HG03064 (cell line): ENCODE measurements at regions not wholly inside any gene's neighbourhood (a gene's known extent, or its start where the extent isn't known, plus 50 kb on each side); places are given as distances from the start of the nearest gene placed in this dataset.
"Not testable (repeated sequence)": the region's sequence is repeated elsewhere in the genome, so short reads cannot be mapped to it uniquely, and the experiment has no call there.

Source experiments
- ATAC-seq: cut with Tn5 transposase; IDR thresholded peaks from one replicate; pipeline ENCODE4 v1.9.1; 2021; ENCODE audit warnings: low read depth; ENCODE audit not compliant: unreplicated experiment

- not testable (repeated sequence) for ATAC-seq
Measured at GRCh38 chr17:445839-446238, 93.2 kb upstream of the RPH3AL start, which contains the start of gene RFLNB. RFLNB (minus strand) TSS chr17:445939.

- ATAC-seq, result no peak
Measured at GRCh38 chr17:444879-445454, 92.4 kb upstream of the RPH3AL start.

- no peak for ATAC-seq
Measured at GRCh38 chr17:443109-443508, 90.5 kb upstream of the RPH3AL start.

DNA sequence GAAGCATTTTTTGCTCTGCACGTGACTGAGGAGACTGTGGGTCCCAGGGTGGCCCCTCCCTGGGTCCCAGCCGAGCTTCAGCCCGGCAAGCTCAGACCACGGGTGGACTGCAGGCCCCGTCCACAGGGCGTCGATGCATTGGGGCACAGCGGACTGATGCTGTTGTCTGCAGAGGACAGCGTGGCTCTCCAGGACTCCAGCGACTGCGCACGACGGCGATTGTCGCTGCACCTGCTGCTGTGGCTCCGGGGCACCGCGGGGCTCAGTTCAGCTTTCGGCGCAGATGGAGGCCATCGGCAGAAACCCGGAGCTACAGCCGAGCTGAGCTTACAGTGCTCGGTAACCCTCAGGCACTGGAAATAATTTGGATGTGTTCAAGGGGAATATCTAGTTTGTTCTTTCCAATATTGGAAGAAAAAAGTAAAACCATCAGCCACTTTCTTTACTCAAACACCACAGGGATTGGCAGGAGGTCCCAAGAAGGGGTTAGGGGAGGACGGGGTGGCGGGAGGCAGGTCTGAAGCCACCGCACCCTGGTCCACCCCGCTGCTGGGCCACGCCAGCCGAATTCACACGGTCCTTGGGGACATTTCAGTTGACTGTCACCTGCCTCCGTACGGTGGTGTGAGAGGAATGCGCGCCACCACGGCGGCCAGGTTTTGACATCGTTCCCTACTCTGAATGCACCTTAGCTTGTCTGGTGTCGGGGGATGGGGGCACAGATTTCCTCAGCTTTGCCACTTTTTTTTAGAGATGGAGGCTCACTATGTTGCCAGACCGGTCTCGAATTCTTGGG is 88.7 kb upstream of the RPH3AL start:
- ATAC-seq, result no peak

DNA sequence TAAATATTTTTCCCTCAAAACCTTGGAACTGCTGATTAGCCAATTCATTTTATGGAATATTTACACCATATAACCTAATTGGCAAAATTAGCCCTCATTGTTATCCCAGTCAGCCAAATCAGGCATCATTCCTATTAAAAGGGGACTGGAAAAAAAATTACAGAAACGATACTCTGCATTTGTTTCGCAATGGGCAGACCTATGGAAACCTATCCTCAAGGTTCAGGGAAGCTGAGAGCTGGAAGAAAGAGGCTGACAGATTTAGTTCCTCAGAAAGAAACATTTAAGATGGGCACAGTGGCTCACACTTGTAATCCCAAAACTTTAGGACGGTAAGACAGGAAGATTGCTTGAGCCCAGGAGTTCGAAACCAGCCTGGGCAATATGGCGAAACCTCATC is 85.6 kb upstream of the RPH3AL start:
- no peak for ATAC-seq

GRCh38 chr17:437545-437944 is 84.9 kb upstream of the RPH3AL start:
- ATAC-seq, result no peak

DNA sequence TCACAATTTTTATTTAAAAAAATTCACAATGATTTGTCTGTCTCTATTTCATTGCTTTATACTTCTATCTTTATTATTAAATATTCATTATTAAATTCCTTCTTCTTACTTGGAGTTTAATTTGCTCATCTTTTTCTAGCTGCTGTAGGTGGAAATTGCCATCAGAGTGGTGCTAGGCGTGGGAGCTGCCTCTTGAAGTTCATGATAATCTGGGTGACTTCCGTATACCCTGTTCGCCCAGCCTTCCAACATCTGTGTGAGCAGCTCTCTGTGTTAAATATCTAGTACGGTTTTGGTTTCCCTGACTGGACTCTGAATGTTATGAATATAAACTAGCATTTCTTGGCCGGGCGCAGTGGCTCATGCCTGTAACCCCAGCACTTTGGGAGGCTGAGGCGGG is 84.0 kb upstream of the RPH3AL start:
- no peak for ATAC-seq

DNA sequence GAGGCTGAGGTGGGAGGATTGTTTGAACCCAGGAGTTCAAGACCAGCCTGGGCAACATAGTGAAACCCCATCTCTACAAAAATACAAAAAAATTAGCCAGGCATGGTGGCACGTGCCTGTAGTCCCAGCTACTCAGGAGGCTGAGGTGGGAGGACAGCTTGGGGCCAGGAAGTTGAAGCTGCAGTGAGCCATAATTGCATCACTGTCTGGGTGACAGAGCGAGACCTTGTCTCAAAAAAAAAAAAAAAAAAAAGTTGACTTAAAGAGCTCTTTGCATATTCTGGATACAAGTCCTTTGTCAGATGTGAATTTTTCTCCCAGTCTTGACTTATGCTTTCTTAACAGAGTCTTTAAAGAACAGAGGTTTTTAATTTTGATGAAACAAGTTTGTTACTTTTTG is 79.9 kb upstream of the RPH3AL start:
- ATAC-seq, result not testable (repeated sequence)

GRCh38 chr17:431494-431893 is 78.9 kb upstream of the RPH3AL start:
- no peak for ATAC-seq

DNA sequence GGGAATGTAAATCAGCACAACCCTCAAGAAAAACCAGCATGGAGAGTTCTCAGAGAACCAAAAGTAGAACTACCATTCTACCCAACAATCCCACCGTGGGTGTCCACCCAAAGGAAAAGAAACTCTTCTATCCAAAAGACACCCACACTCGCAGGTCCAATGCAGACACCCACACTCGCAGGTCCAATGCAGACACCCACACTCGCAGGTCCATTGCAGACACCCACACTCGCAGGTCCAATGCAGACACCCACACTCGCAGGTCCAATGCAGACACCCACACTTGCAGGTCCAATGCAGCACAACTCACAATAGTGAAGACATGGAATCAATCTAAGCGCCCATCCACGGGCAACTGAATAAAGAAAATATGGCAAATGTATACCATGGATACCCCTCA is 77.0 kb upstream of the RPH3AL start:
- no peak for ATAC-seq

- ATAC-seq, result no peak
Measured at GRCh38 chr17:428414-428813, 75.8 kb upstream of the RPH3AL start.

- ATAC-seq, result no peak
Measured at GRCh38 chr17:427891-428290, 75.3 kb upstream of the RPH3AL start.

DNA sequence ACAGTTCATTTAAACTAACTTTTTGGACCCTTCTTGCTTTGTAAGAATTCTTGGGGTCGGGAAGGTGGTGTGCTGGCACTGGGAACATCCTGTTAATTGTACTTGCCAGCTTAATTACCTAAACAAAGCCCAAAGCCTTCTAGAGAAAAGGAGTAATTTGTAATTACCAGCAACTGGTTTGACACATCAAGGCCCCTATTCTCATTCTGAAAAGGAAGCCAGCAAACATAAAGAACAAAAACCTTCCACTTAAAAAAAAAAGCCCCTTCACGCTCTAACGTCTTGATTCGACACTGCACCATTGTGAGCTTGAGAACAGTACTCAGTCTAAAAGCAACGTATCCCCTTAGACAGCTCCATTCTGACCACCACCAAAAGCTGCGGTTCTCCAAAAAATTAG is 74.7 kb upstream of the RPH3AL start:
- no peak for ATAC-seq

- ATAC-seq, result no peak
Measured at GRCh38 chr17:422196-422930, 69.8 kb upstream of the RPH3AL start.

DNA sequence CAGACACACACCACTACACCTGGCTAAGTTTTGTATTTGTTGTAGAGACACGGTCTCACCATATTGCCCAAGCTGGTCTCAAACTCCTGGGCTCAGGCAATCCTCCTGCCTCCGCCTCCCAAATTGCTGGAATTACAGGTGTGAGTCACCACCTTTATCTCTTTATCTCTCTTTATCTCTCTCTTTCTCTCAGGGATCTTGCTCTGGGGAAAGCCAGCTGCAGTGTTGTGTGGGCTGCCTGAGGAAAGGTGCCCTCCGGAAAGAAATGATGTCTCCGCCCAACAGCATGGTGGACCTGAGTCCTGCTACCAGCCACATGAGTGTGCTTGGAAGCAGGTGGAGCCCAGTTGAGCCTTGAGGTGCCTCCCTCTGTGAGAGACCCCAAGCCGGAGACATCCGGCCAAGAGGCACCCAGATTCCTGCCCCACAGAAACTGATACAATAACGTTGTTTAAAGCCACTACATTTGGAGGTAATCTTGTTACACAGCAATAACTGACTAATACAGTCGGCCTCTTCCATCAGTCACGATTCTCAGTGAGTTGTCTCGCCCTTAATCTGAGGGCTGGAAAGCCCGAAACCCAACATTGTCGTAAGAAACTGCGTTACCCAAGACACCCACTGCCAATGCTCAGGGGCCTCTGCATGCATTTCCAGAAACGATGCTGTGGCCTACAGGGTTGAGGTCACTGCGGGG is 68.0 kb upstream of the RPH3AL start:
- no peak for ATAC-seq

GRCh38 chr17:419073-419735 is 66.6 kb upstream of the RPH3AL start:
- no peak for ATAC-seq

GRCh38 chr17:418421-418751 is 65.8 kb upstream of the RPH3AL start:
- ATAC-seq, result no peak

GRCh38 chr17:417691-418420 is 65.2 kb upstream of the RPH3AL start:
- ATAC-seq, result no peak

DNA sequence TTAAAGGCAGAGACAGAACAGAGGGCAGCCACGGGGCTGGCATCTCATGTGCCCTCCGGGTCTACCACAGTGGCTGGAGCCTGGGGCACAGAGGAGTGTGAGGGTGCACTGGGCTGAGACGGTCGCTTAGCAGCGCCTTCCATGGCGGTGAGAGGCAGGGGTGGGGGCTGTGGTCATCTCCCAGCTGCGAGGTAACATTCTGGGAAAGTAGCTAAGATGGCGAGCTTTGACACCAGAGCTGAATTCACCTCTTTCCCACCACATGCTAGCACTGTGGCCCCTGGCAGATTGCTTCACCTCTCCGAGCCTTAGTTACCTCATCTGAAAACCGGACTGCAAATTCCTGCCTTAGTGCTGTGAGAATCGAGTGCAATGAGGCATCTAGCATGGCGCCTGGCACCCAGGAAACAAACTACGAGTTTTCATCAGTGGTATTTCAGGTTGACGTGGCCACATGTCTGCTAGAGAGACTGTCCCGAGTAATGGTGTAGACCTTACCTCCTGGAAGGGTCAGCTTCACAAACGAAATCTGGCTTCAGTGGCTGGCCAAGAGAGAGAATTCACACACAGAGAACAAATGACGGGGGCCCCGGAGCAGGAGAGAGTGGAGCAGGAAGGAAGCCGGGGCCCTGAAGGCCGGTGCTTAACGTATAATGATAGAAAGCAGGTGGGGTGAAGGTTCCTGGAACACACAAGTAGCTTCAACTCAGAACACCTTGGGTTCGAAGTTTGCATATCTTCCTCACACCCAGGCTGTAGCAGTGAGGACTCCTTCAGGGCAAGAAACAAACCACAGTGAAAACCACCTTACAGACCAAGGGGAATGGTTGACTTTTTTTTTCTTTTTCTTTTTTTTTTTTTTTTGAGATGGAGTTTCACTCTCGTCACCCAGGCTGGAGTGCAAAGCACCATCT is 63.9 kb upstream of the RPH3AL start:
- ATAC-seq, result no peak
